ENCODE measurements at regions not wholly inside any gene's neighbourhood (a gene's known extent, or its start where the extent isn't known, plus 50 kb on each side); places are given as distances from the start of the nearest gene placed in this dataset.

- no peaks in the 10 kb centered on the region for H3K27me3 ChIP-seq (replicated peaks; ENCODE audit: control insufficient read depth, insufficient read depth, low read length)
- no peaks in the 10 kb centered on the region for H3K4me1 Mint-ChIP-seq (ENCODE audit: low read depth, unreplicated experiment)
- H3K36me3 ChIP-seq (ENCODE audit: control insufficient read depth, insufficient read depth, low read length), result no peaks in the 10 kb centered on the region
- no peaks in the 10 kb centered on the region for H3K36me3 Mint-ChIP-seq (ENCODE audit: insufficient read depth, unreplicated experiment)
- H3K4me3 ChIP-seq (ENCODE audit: low read depth, low read length), result no peak overlapping the region
- no peaks in the 10 kb centered on the region for H3K9me3 ChIP-seq
- no peak for TF ChIP-seq CTCF (IDR thresholded peaks at IDR 0.05; ENCODE audit: insufficient read depth in 1 of 2, low read depth in 1 of 2, low read length in 1 of 2, severe bottlenecking in 1 of 2, unreplicated experiment in 1 of 2)
- ChIA-PET CTCF (no interaction called here), POLR2A (no interaction called here)
- H3K4me1 ChIP-seq, result no peaks in the 10 kb centered on the region
- H3K27me3 Mint-ChIP-seq (ENCODE audit: insufficient read depth, unreplicated experiment), result peaks cover 5% of the 10 kb centered on the region
- intact Hi-C loops (cut with micrococcal nuclease; ENCODE audit: unreplicated experiment), result no loop called here
- DNase-seq, result no peak
- BruUV-seq (replicated peaks), result no TSS peak
- no peak overlapping the region for H3K27ac Mint-ChIP-seq (ENCODE audit: unreplicated experiment)
- H3K9me3 Mint-ChIP-seq (ENCODE audit: unreplicated experiment), result no peaks in the 10 kb centered on the region
- H3K4me3 Mint-ChIP-seq (ENCODE audit: unreplicated experiment), result no peak overlapping the region
Measured at GRCh38 chr12:111293266-111294009, 75.5 kb downstream of the PHETA1 start.

- no TSS peak for BruUV-seq (replicated peaks)
- TF ChIP-seq CTCF (IDR thresholded peaks at IDR 0.05; ENCODE audit: insufficient read depth in 1 of 2, low read depth in 1 of 2, low read length in 1 of 2, severe bottlenecking in 1 of 2, unreplicated experiment in 1 of 2), result no peak
- Histone ChIP-seq H3K4me1 (no peaks in the 10 kb centered on the region), H3K27me3 (replicated peaks; ENCODE audit: control insufficient read depth, insufficient read depth, low read length) (no peaks in the 10 kb centered on the region), H3K9me3 (no peaks in the 10 kb centered on the region), H3K36me3 (ENCODE audit: control insufficient read depth, insufficient read depth, low read length) (no peaks in the 10 kb centered on the region), H3K4me3 (ENCODE audit: low read depth, low read length) (no peak overlapping the region)
- Mint-ChIP-seq H3K27me3 (ENCODE audit: insufficient read depth, unreplicated experiment) (peaks cover 5% of the 10 kb centered on the region), H3K4me1 (ENCODE audit: low read depth, unreplicated experiment) (no peaks in the 10 kb centered on the region), H3K27ac (ENCODE audit: unreplicated experiment) (no peak overlapping the region), H3K4me3 (ENCODE audit: unreplicated experiment) (no peak overlapping the region), H3K36me3 (ENCODE audit: insufficient read depth, unreplicated experiment) (no peaks in the 10 kb centered on the region), H3K9me3 (ENCODE audit: unreplicated experiment) (no peaks in the 10 kb centered on the region)
- POLR2A ChIA-PET, result no interaction called here
- DNase-seq, result no peak
- intact Hi-C loops (cut with micrococcal nuclease; ENCODE audit: unreplicated experiment), result no loop called here
- CTCF ChIA-PET, result no interaction called here
Measured at GRCh38 chr12:111291357-111291756, 77.5 kb downstream of the PHETA1 start.

- intact Hi-C loops (cut with micrococcal nuclease; ENCODE audit: unreplicated experiment), result no loop called here
- no peaks in the 10 kb centered on the region for H3K27me3 ChIP-seq (replicated peaks; ENCODE audit: control insufficient read depth, insufficient read depth, low read length)
- Mint-ChIP-seq H3K27ac (ENCODE audit: unreplicated experiment) (no peak overlapping the region), H3K36me3 (ENCODE audit: insufficient read depth, unreplicated experiment) (no peaks in the 10 kb centered on the region), H3K27me3 (ENCODE audit: insufficient read depth, unreplicated experiment) (peaks cover 8% of the 10 kb centered on the region), H3K4me3 (ENCODE audit: unreplicated experiment) (no peak overlapping the region), H3K9me3 (ENCODE audit: unreplicated experiment) (no peaks in the 10 kb centered on the region), H3K4me1 (ENCODE audit: low read depth, unreplicated experiment) (no peaks in the 10 kb centered on the region)
- no peak for DNase-seq
- H3K4me1 ChIP-seq, result no peaks in the 10 kb centered on the region
- POLR2A ChIA-PET, result no interaction called here
- H3K36me3 ChIP-seq (ENCODE audit: control insufficient read depth, insufficient read depth, low read length), result no peaks in the 10 kb centered on the region
- no peak overlapping the region for H3K4me3 ChIP-seq (ENCODE audit: low read depth, low read length)
- TF ChIP-seq CTCF (IDR thresholded peaks at IDR 0.05; ENCODE audit: insufficient read depth in 1 of 2, low read depth in 1 of 2, low read length in 1 of 2, severe bottlenecking in 1 of 2, unreplicated experiment in 1 of 2), result no peak
- CTCF ChIA-PET, result no interaction called here
- no TSS peak for BruUV-seq (replicated peaks)
- H3K9me3 ChIP-seq, result no peaks in the 10 kb centered on the region
Measured at GRCh38 chr12:111288771-111289170, 80.1 kb downstream of the PHETA1 start.

Data from Caco-2 (cell line).